T-helper 1 cell treated with Interleukin-12 subunit alpha and Interleukin-12 subunit beta and Interleukin-4 antibody, amounts not matched to agents 30 ng/mL and 1 ng/mL, for 36 hours (primary cell): ENCODE measurements at regions not wholly inside any gene's neighbourhood (a gene's known extent, or its start where the extent isn't known, plus 50 kb on each side); places are given as distances from the start of the nearest gene placed in this dataset.

Experiments
- intact Hi-C: fragments of 100-400 bp; cut with micrococcal nuclease; formaldehyde crosslinking; loops from one replicate; pipeline ENCODE4 v1.15.1; 2024

- intact Hi-C loops: no loop called here
Measured at GRCh38 chr16:86391486-86391885, 118.8 kb upstream of the FOXF1 start.

- intact Hi-C loops: no loop called here
Measured at GRCh38 chr16:86391984-86392383, 118.3 kb upstream of the FOXF1 start.

- intact Hi-C loops: no loop called here
Measured at GRCh38 chr16:86392436-86393152, 117.7 kb upstream of the FOXF1 start.

- intact Hi-C loops: no loop called here
Measured at GRCh38 chr16:86393907-86394626, 116.3 kb upstream of the FOXF1 start.

- intact Hi-C loops: no loop called here
Measured at GRCh38 chr16:86395477-86395876, 114.8 kb upstream of the FOXF1 start.

GRCh38 chr16:86396422-86396821 is 113.9 kb upstream of the FOXF1 start:
- intact Hi-C loops: no loop called here

GRCh38 chr16:86396901-86397311 is 113.4 kb upstream of the FOXF1 start:
- intact Hi-C loops: no loop called here

GRCh38 chr16:86398201-86398600 is 112.1 kb upstream of the FOXF1 start:
- intact Hi-C loops: no loop called here

GRCh38 chr16:86398622-86399021 is 111.7 kb upstream of the FOXF1 start:
- intact Hi-C loops: no loop called here

GRCh38 chr16:86401126-86401525 is 109.2 kb upstream of the FOXF1 start:
- intact Hi-C loops: no loop called here

- intact Hi-C loops: no loop called here
Measured at GRCh38 chr16:86403085-86403484, 107.2 kb upstream of the FOXF1 start.

GRCh38 chr16:86403541-86404163 is 106.7 kb upstream of the FOXF1 start:
- intact Hi-C loops: no loop called here

GRCh38 chr16:86404678-86405077 is 105.6 kb upstream of the FOXF1 start:
- intact Hi-C loops: no loop called here

- intact Hi-C loops: no loop called here
Measured at GRCh38 chr16:86405319-86405718, 105.0 kb upstream of the FOXF1 start.

GRCh38 chr16:86406056-86406455 is 104.3 kb upstream of the FOXF1 start:
- intact Hi-C loops: no loop called here

- intact Hi-C loops: no loop called here
Measured at GRCh38 chr16:86408685-86409084, 101.6 kb upstream of the FOXF1 start.

- intact Hi-C loops: no loop called here
Measured at GRCh38 chr16:86410081-86410480, 100.2 kb upstream of the FOXF1 start.

- intact Hi-C loops: no loop called here
Measured at GRCh38 chr16:86410529-86410928, 99.8 kb upstream of the FOXF1 start.

GRCh38 chr16:86411897-86412296 is 98.4 kb upstream of the FOXF1 start:
- intact Hi-C loops: no loop called here

- intact Hi-C loops: no loop called here
Measured at GRCh38 chr16:86414991-86415740, 95.2 kb upstream of the FOXF1 start.

- intact Hi-C loops: no loop called here
Measured at GRCh38 chr16:86418981-86419380, 91.3 kb upstream of the FOXF1 start.

GRCh38 chr16:86419518-86419917 is 90.8 kb upstream of the FOXF1 start:
- intact Hi-C loops: no loop called here
